H9 (cell line): ENCODE measurements at regions not wholly inside any gene's neighbourhood (a gene's known extent, or its start where the extent isn't known, plus 50 kb on each side); places are given as distances from the start of the nearest gene placed in this dataset.

Experiments used
- DNase-seq: peaks from one replicate; pipeline ENCODE4 v3.0.0-alpha.2; 2017
- H2AFZ ChIP-seq: one replicate; pipeline ENCODE4 v1.6.1; 2013; ENCODE audit warnings: mild to moderate bottlenecking, low read length, control low read depth, moderate library complexity
- H2AK5ac ChIP-seq: 2 replicates; pipeline ENCODE4 v1.6.1; 2013; ENCODE audit warnings: low read length, control low read depth, mixed read lengths; ENCODE audit not compliant: insufficient read length
- H2BK120ac ChIP-seq: one replicate; pipeline ENCODE4 v1.6.1; 2013; ENCODE audit warnings: low read depth, mild to moderate bottlenecking, low read length, control low read depth, inconsistent platforms; ENCODE audit not compliant: poor library complexity, severe bottlenecking
- H2BK12ac ChIP-seq: 2 replicates; pipeline ENCODE4 v1.6.1; 2013; ENCODE audit warnings: low read length, control low read depth, mixed read lengths, low read depth; ENCODE audit not compliant: insufficient read length
- H2BK15ac ChIP-seq: 2 replicates; pipeline ENCODE4 v1.6.1; 2013; ENCODE audit warnings: low read depth, low read length, control low read depth
- H2BK20ac ChIP-seq: one replicate; pipeline ENCODE4 v1.6.1; 2013; ENCODE audit warnings: low read depth, mild to moderate bottlenecking, low read length, control low read depth, inconsistent platforms; ENCODE audit not compliant: poor library complexity, severe bottlenecking
- H2BK5ac ChIP-seq: 2 replicates; pipeline ENCODE4 v1.6.1; 2013; ENCODE audit warnings: low read length, control low read depth, mixed read lengths; ENCODE audit not compliant: insufficient read length
- H3K14ac ChIP-seq: 2 replicates; pipeline ENCODE4 v1.6.1; 2013; ENCODE audit warnings: low read length, control low read depth; ENCODE audit not compliant: insufficient read depth
- H3K18ac ChIP-seq: 2 replicates; pipeline ENCODE4 v1.6.1; 2013; ENCODE audit warnings: low read depth, mild to moderate bottlenecking, mixed read lengths, low read length, control low read depth; ENCODE audit not compliant: insufficient read length
- H3K23ac ChIP-seq: 2 replicates; pipeline ENCODE4 v1.6.1; 2013; ENCODE audit warnings: low read length, control low read depth, mixed read lengths, low read depth; ENCODE audit not compliant: insufficient read length
- H3K23me2 ChIP-seq: 2 replicates; pipeline ENCODE4 v1.6.1; 2013; ENCODE audit warnings: low read depth, mild to moderate bottlenecking, mixed read lengths, low read length, control low read depth; ENCODE audit not compliant: insufficient read length, poor library complexity, severe bottlenecking
- H3K27ac ChIP-seq: 2 replicates; pipeline ENCODE4 v1.5.1; 2013; ENCODE audit warnings: low read length, control low read depth, mixed read lengths, low read depth; ENCODE audit not compliant: insufficient read length
- H3K27me3 ChIP-seq: 2 replicates; pipeline ENCODE4 v1.6.1; 2013; ENCODE audit warnings: low read length, control low read depth, inconsistent platforms; ENCODE audit not compliant: insufficient read depth
- H3K4ac ChIP-seq: 2 replicates; pipeline ENCODE4 v1.6.1; 2013; ENCODE audit warnings: low read depth, mild to moderate bottlenecking, control low read depth, inconsistent platforms, low read length, moderate library complexity
- H3K4me1 ChIP-seq: 2 replicates; pipeline ENCODE4 v1.6.1; 2013; ENCODE audit warnings: low read length, control low read depth, inconsistent platforms; ENCODE audit not compliant: insufficient read depth
- H3K4me2 ChIP-seq: 2 replicates; pipeline ENCODE4 v1.6.1; 2013; ENCODE audit warnings: low read length, control low read depth, mixed read lengths; ENCODE audit not compliant: insufficient read length, insufficient read depth
- H3K56ac ChIP-seq: 2 replicates; pipeline ENCODE4 v1.6.1; 2013; ENCODE audit warnings: low read depth, mild to moderate bottlenecking, mixed read lengths, low read length, control low read depth; ENCODE audit not compliant: insufficient read length
- H3K79me1 ChIP-seq: 2 replicates; pipeline ENCODE4 v1.6.1; 2013; ENCODE audit warnings: low read depth, mild to moderate bottlenecking, moderate library complexity, low read length, control low read depth, inconsistent platforms; ENCODE audit not compliant: insufficient read depth, poor library complexity, severe bottlenecking
- H3K79me2 ChIP-seq: 2 replicates; pipeline ENCODE4 v1.6.1; 2013; ENCODE audit warnings: low read length, control low read depth, inconsistent platforms; ENCODE audit not compliant: insufficient read depth
- H3K9ac ChIP-seq: 2 replicates; pipeline ENCODE4 v1.6.1; 2013; ENCODE audit warnings: low read length, control low read depth, mixed read lengths; ENCODE audit not compliant: insufficient read length; ENCODE audit errors: extremely low read depth
- H3K9me3 ChIP-seq: one replicate; pipeline ENCODE4 v1.6.1; 2013; ENCODE audit warnings: low read depth, low read length, inconsistent platforms; ENCODE audit not compliant: control insufficient read depth
- H3T11ph ChIP-seq: one replicate; pipeline ENCODE4 v1.6.1; 2013; ENCODE audit warnings: mild to moderate bottlenecking, low read length, control low read depth, inconsistent platforms
- H4K20me1 ChIP-seq: one replicate; pipeline ENCODE4 v1.6.1; 2013; ENCODE audit not compliant: control insufficient read depth, insufficient read length, insufficient read depth
- H4K5ac ChIP-seq: 2 replicates; pipeline ENCODE4 v1.6.1; 2013; ENCODE audit warnings: low read depth, mild to moderate bottlenecking, mixed read lengths, low read length, control low read depth; ENCODE audit not compliant: insufficient read length
- H4K8ac ChIP-seq: replicated peaks from 2 replicates; pipeline ENCODE4 v1.6.1; 2013; ENCODE audit warnings: low read length, control low read depth, mixed read lengths, low read depth; ENCODE audit not compliant: insufficient read length
- H4K91ac ChIP-seq: 2 replicates; pipeline ENCODE4 v1.6.1; 2013; ENCODE audit warnings: low read depth, mild to moderate bottlenecking, moderate library complexity, mixed read lengths, low read length, control low read depth; ENCODE audit not compliant: insufficient read length
- H3K27ac Mint-ChIP-seq, 3 experiments: 2 replicates in 2 of 3; 3 replicates in 1 of 3; pipeline ENCODE4 v1.8.0; 2020 to 2021; ENCODE audit warnings: mixed read lengths in 3 of 3, mild to moderate bottlenecking in 1 of 3, moderate library complexity in 1 of 3
- H3K27me3 Mint-ChIP-seq: 2 replicates; pipeline ENCODE4 v1.8.0; 2021; ENCODE audit warnings: low read depth, mild to moderate bottlenecking, moderate library complexity, mixed read lengths
- H3K36me3 Mint-ChIP-seq, 3 experiments: 2 replicates in 2 of 3; 3 replicates in 1 of 3; pipeline ENCODE4 v1.8.0; 2020 to 2021; ENCODE audit warnings: low read depth in 3 of 3, mixed read lengths in 3 of 3; ENCODE audit not compliant: insufficient read depth in 1 of 3
- H3K4me1 Mint-ChIP-seq, 2 experiments: 2 replicates each; pipeline ENCODE4 v1.8.0; 2020; ENCODE audit warnings: mixed read lengths in 2 of 2
- H3K4me3 Mint-ChIP-seq, 2 experiments: 2 replicates in 1 of 2; 3 replicates in 1 of 2; pipeline ENCODE4 v1.8.0; 2020 to 2021; ENCODE audit warnings: mild to moderate bottlenecking in 2 of 2, mixed read lengths in 2 of 2, moderate library complexity in 1 of 2
- H3K9me3 Mint-ChIP-seq, 2 experiments: 2 replicates in 1 of 2; 3 replicates in 1 of 2; pipeline ENCODE4 v1.8.0; 2020; ENCODE audit warnings: mild to moderate bottlenecking in 2 of 2, mixed read lengths in 2 of 2, moderate library complexity in 1 of 2
- CTCF ChIP-seq: fragments of 200-600 bp; sonication (generic); conservative IDR thresholded peaks from 3 replicates; pipeline ENCODE4 v1.8.0; 2021; ENCODE audit warnings: antibody characterized with exemption, mild to moderate bottlenecking
- WGBS: extraction: QIAGEN DNeasy Blood & Tissue Kit; methylation state at CpG from one replicate; pipeline ENCODE4 v1.1.7; 2013; ENCODE audit warnings: missing lambda C conversion rate, low lambda C conversion rate, mixed read lengths; ENCODE audit not compliant: insufficient read length; ENCODE audit errors: extremely low coverage; 5-methylcytosine and 5-hydroxymethylcytosine counted together

GRCh38 chr15:96220657-96221056 lies 109.8 kb upstream of the NR2F2 start:
- no peak for DNase-seq
- Mint-ChIP-seq H3K36me3 (no peaks in the 10 kb centered on the region; a peak in 1 of 7 replicates), H3K27ac (no peak overlapping the region), H3K27me3 (peaks cover 60% of the 10 kb centered on the region), H3K4me1 (peaks cover 0 to under 1% of the 10 kb centered on the region in 2 experiments; a peak in 2 of 4 replicates), H3K9me3 (no peaks in the 10 kb centered on the region; a peak in 1 of 5 replicates), H3K4me3 (no peak overlapping the region)
- Histone ChIP-seq H3K9ac (no peak overlapping the region), H2BK12ac (no peak overlapping the region), H3K56ac (no peak overlapping the region), H2AFZ (no peak overlapping the region), H2BK5ac (no peak overlapping the region), H2BK15ac (no peak overlapping the region), H3T11ph (no peak overlapping the region), H3K14ac (no peak overlapping the region), H4K5ac (no peak overlapping the region), H4K20me1 (no peaks in the 10 kb centered on the region), H3K9me3 (no peaks in the 10 kb centered on the region), H3K27ac (no peak overlapping the region), H3K79me2 (no peaks in the 10 kb centered on the region), H2BK20ac (no peak overlapping the region), H3K27me3 (no peaks in the 10 kb centered on the region; the same call in 1 of the 2 replicates), H3K4me1 (no peaks in the 10 kb centered on the region), H3K4ac (no peak overlapping the region), H3K79me1 (no peaks in the 10 kb centered on the region), H4K8ac (no peak overlapping the region), H4K91ac (no peak overlapping the region), H3K23ac (no peak overlapping the region), H3K4me2 (no peak overlapping the region), H2BK120ac (no peak overlapping the region), H3K23me2 (no peaks in the 10 kb centered on the region), H2AK5ac (no peak overlapping the region), H3K18ac (no peak overlapping the region)
- WGBS: no CpG with 5 or more reads among the region's 3 CpGs
- no peak for TF ChIP-seq CTCF
